ENCODE measurements at regions not wholly inside any gene's neighbourhood (a gene's known extent, or its start where the extent isn't known, plus 50 kb on each side); places are given as distances from the start of the nearest gene placed in this dataset.

DNA sequence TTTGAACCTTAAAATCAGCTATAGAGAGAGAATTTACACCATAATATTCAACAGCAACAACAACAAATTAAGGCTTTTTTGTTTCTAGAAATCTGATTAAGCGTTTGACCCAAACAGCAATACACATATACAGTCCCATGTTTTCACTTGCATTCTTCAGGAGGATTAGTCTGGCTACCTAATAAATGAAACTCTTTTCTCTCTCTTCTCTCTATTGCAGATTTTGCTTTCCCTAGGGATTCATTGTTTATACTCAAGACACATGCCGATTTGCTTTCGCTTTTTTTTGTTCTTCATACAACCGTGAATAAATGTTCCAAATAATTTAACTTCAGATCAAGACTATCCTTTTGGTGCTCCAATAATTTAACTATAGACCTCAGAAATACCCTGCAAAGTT lies 162.4 kb upstream of the PTBP2 start:
- no peak for TF ChIP-seq EZH2 (IDR thresholded peaks at IDR 0.05)
- TF ChIP-seq POLR2AphosphoS5 (IDR thresholded peaks at IDR 0.05; ENCODE audit: borderline replicate concordance, low read depth, low read length), result no peak

All from SK-N-MC (cell line).